Stimulated activated CD4-positive, alpha-beta T cell treated with anti-CD3 and anti-CD28 coated beads, Interleukin-12 subunit alpha, Interleukin-12 subunit beta, amount 100 ng/mL, for 24 hours (primary cell): ENCODE measurements at regions not wholly inside any gene's neighbourhood (a gene's known extent, or its start where the extent isn't known, plus 50 kb on each side); places are given as distances from the start of the nearest gene placed in this dataset.

ENCODE experiments used
- DNase-seq, 2 experiments: peaks; one replicate each; pipeline ENCODE4 v3.0.0-alpha.2; 2020; ENCODE audit warnings: low read depth in 2 of 2

DNA sequence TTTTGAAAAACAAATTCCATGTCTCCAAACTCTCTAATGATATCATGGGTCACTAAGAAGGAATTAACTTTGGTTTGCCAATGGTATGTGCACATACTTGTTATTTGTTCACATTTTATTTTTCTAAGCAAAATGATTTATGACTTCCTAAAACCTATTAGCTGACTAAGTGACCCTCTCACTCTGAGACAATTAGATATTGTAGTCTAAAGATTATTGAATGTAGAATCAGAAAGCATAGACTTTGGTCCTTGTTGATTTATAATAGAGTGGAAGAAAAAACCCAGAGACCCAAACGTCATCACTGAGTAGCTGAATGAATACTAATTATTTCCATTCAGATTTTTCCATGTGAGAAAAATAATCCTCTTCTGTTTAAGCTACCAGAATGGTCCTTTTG is 243.5 kb upstream of the ANO3 start:
- no peak for DNase-seq

DNA sequence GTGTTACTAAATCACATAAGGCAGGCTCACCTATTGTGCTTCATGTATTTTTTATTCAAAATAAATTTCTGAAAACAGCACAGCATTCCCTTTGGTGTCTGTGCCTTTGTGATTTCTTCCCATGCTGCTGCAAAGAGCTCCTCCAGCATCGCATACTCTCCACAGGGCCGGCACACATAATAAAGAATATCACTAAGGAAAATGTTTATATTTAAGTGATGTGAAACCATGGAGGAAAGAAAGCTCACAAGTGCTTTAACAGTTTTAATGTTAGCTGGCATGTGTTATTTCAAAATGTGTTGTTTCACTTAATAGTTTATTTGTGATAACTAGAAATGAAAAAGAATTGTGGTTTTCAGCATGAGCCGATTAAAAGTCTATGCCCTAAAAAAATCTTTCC is 241.3 kb upstream of the ANO3 start:
- DNase-seq: no peak

DNA sequence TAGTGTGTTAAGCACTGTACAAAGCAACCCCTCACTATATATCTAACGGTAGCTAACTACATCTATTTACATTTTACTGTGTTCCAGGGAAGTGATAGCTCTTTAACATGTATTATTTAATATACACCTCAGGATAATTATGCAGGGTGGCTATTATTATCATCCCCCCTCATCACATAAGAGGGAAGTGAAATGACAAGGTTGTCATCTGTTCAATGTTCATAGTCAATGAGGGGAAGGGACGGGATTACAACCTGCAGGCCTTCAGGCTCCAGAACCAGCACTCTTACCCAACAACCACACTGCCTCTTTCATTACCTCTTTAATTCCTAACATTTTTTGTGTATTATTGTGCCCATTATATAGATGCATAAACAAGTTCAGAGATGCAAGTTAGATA is 238.7 kb upstream of the ANO3 start:
- no peak for DNase-seq

DNA sequence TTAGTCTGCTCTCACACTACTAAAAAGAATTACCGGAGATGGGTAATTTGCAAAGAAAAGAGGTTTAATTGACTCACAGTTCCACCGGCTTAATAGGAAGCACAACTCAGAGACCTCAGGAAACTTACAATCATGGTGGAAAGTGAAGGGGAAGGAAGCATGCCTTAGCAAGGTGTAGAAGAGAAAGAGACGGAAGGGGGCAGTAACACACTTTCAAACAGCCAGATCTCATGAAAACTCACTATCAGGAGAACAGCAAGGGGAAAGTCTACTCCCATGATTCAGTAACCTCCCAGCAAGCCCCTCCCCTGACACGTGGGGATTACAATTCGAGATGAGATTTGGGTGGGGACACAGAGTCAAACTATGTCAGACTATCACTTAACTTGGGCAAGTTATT is 236.6 kb upstream of the ANO3 start:
- no peak for DNase-seq

DNA sequence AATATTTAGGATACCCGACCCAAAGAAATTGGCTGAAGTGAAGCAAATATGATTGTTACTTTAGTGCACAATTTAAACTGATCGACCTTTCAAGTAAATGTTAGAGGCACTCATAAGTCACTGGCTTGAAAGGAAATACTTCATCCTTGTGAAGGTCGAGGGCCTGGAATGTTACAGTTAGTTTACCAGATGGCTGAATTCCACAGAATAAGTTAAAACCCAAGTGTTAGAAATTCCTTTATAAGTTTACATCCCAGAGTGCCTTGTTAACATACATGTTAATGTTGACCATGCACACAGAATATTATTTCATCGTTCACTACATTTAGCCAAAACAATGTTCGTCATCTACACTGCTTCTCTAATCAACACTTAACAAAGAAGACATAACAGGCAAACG is 235.5 kb upstream of the ANO3 start:
- DNase-seq: no peak

DNA sequence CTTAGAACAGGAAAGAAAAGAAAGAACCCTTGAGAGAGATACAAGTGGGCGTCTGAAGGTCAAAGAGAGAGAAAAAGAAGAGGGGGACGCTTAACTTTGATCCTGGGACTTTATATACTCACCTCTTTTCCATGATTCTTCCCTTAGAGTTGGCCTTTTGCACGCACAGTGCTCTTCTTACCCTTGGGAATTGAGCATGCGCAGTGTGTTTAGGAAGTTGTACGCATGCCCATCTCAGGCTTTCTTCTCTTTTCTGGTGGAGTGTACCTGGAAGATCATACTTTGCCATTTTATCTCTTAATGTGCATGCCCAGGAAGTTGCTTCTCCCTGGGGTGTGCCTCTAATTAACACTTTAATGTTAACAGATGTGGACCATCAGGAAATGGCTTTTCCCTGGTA is 229.6 kb upstream of the ANO3 start:
- no peak for DNase-seq

DNA sequence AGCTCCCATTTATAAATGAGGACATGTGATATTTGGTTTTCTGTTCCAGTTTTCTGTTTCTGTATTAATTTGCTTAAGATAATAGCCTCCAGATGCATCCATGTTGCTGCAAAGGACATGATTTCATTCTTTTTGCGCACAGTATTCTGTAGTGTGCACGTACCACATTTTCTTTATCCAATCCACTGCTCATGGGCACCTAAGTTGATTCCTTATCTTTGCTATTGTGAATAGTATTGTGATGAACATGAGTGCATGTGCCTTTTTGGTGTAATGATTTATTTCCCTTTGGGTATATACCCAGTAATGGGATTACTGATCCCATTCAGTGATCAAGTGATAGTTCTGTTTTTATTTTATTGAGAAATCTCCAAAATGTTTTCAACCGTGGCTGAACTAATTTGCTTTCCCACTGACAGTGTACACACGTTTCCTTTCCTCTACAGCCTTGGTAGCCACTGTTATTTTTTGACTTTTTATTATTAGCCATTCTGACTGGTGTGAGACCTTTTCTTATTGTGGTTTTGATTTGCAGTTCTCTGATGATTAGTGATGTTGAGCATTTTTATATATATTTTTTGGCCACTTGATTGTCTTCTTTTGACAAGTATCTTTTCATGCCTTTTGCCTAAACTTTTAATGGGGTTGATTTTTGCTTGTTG is 226.0 kb upstream of the ANO3 start:
- DNase-seq: no peak

DNA sequence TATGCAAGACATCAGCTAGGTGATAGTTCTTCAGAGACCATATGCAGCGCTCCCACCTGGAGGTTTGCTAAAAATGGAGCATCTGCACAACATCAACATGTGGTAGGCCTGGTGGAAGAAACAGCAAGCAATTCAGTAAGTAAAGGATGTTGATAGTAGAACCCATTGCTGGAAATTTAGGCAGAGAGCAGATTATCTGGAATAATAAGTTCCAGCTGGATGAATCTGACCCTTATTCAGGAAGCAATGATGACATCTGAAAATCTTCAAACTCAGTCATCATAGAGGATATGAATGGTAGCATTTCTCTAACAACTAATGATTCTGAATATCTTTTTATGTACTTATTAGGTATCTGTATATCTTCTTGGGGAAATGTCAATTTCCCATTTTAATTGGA is 225.2 kb upstream of the ANO3 start:
- DNase-seq: no peak

DNA sequence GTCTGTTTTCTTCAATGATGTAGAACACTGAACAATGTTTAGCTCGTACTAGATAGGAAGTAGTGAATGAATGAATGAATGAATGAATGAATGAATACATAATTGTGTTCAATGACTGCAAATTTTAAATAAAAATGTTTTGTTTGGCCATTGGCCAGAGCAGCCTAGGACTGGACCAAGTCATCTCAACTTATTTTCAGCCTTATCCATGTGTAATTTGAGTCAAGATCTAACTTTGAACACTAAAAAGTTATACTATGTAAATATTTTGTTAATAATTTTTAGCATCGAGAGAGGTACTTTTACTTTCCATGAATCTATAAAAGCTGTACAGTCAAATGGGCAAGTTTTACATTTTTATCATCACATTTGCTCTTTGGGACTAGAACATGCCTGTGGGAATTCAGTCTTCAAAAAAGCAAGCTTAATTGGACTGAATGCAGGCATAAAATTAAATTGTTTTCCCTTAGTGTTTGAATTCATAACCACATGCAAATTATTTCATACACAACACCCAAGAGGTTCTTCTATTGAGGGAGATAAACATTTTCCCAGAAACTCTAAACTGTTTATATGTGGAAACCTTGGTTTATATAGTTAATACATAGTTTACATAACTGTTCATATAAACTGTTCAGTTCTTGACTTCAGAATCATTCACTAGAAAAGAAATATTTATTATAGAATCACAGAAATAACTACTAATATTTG is 222.1 kb upstream of the ANO3 start:
- DNase-seq: no peak

DNA sequence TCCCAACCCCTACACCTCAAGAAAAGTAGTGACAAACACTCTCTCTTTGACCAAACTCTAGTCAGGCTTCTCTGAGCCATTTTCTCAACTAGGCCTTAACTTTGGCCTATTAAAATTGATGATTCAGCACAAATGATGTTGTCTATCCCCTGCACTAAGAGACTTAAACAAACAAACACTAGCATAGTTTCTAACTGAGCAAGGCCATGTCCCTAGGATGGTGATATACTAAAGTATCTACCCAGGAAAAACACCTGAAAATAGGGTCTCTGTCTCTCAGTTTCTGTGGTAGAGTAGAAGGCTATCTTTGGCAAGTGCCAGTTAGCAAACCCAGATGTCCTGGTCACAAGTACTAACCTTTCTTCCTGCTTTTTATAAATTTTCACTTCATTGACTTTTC is 219.7 kb upstream of the ANO3 start:
- no peak for DNase-seq

DNA sequence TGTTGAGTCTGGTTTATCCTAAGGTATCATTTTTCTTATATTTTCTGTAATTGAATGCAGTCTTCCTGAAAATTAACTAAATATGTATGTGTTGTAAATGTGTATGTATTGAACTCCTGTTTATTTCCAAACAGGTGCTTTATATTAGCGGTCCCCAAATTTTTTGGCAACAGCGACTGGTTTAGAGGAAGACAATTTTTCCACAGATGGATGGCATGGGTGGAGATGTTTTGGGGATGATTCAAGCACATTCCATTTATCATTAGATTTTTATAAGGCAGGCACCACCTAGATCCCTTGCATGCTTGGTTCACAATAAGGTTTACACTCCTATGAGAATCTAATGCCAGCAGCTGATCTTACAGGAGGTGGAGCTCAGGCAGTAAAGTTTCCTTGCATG is 210.5 kb upstream of the ANO3 start:
- DNase-seq: no peak

DNA sequence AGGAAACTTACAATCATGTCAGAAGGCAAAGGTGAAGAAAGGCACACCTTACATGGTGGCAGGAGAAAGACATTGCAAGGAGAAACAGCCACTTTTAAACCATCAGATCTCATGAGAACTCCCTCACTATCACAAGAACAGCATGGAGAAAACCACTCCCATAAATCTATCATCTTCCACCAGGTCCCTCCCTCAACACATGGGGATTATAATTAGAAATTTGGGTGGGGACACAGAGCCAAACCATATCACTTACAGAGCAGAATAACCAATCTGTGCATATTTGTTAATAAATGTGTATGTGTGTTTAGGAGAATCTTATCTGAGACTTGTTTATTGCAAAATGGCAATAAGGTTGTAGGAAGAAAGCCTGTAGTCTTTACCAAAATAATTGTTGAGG is 205.2 kb upstream of the ANO3 start:
- DNase-seq: no peak

DNA sequence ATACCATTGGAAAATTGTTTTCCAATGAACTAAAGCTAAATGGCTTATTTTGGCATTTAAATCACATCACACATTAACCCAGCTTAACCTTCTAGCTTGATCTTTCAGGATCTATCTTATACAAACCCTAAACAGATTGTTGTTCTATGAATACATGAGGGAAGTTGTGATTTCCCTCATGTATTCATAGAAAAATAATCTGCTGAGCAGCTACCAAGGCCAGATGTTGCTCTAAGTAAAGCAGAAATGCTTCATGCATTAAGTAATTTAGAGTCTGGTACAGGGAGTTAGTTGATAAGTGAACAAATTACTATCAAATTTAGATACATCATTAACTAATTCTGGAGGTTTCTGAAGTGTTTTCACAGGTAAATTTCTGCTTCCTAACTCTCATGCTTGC is 204.6 kb upstream of the ANO3 start:
- no peak for DNase-seq

DNA sequence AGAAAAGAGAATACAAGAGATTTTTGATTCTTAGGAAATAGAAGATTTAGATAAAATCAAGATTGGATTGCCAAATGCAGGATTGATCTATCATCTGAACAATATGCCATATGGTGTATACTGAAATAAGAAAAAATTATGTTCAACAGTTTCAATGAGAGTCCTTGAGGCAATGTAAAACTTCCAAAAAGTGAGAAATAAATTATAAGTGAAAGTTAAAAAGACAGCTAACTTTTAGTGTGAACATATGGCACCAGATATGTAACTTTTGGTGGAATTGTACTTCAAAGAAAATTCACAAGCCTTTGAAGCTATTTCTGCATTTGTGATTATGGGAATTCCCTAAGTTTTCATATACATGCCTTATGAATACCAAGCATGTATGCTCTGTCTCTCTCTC is 200.5 kb upstream of the ANO3 start:
- no peak for DNase-seq

DNA sequence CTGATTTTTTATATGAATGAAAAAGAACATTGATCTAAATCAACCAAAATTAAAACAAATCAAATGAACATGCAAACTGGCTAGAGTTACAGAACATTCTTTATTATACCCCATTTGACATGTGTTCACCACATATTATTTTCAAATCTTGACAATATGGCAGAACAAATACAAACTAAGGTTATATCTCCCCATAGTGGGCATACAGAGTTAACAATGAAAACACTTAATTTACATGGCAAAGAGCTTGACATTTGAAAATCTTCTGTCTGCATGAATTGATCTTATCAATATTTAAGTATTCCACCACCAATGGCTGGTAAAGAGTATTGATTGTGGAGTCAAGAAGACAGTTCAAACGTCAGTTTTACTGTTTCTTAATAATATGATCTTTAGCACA is 197.9 kb upstream of the ANO3 start:
- no peak for DNase-seq

DNA sequence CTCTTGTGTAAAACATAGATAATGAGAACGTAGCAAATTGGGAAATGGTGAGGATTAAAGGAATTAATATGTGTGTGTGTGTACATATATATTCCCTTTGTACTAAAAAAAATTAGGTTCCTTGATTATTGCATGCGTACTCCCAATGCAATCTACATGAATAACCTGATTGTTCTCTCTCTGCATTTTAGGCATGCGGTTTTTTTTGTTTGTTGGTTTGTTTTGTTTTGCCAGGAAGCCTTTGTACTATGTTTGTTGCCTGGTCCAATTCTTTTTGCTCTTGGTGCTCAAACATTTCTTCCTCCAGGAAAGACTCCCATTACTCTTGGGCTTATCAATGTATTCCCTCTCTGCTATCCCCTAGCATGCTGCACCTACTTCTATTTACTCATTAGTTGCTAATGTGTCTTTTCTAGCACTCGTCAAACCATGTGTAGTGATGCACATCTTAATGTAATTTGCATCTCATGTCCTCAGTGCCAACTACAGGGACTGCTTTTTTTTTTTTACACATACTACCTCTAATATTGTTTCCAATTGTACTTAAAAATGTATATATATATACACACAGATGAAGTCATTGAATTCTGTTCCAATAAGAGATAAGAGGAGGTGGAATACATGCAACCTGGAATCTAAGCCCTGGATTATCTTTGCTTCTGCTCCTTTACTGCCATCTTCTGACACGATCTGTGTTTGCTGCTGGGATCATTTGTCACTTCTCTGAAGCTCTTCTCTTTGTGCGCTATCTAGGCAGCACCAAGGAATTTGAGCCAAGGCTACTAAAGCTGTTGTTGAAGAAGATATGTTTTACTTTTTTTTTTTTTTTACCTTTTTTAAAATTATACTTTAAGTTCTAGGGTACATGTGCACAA is 197.2 kb upstream of the ANO3 start:
- no peak for DNase-seq

DNA sequence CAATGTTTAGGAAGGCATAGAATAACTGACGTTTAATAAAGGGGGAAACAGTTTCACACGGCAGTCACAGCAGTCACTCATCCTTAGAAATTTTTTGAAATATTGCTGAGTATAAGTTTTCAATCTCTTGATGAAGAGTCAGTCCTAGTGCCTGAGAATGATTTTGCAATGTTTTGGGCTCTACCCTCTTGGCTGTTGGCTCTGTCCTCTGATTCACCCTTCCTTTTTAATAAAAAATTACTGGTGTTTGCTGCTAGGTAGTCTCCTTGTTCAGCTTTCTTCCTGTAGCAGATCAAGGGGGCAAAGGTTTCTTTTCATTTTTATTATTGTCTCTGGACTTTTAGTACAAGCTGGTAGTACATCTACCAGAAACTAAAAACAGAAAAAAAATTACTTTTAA is 194.3 kb upstream of the ANO3 start:
- DNase-seq: no peak

DNA sequence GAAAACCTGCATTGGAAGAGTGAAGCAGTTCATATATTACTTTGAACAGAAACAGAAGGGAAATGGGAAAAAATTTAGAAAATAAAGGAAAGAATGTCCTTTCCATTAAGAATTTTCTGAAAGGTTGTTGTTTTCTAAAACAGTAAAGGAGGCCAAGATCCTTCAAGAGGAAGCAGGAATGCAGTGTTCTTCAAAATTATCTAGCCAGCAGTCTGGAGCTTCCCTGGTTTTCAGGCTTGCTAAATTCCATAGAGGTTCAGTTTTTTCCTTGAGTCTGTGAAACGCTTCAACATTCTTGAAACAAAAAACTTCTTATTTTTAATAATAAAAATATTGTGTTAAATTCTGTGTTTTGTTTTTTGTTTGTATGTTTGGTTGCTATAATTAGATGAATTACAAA is 189.0 kb upstream of the ANO3 start:
- no peak for DNase-seq

DNA sequence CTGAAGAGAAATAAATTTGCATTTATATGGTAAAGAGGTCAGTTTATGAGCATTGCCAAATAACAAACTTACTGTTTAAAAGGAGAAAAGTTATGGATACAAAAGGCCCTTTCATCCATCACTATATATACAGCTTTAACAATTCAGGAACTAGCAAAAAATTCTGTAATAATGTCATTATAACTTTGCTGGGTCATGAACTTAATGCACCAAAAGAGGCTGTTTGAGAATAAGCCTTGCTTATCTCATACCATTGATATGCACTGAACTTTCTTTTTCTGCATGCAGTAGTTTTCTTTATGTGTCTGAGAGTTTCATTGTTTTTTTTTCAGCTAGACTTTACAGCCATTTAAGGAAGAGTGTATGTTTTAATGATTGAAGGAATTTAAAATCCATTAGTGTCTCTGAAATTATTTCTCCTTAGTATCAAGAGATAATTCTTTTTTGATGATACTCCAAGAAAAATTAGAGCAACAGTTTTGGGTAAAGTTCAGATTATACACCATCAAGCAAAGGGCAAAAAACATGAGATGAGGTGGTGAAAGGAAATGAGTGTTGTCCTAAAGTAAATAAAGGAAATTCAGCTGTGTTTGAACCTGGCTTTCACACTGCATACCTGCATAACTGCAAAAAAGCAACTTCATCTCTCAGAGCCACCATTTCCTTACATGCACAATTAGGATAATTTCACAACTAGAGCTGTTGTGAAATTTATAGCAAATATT is 188.2 kb upstream of the ANO3 start:
- no peak for DNase-seq

DNA sequence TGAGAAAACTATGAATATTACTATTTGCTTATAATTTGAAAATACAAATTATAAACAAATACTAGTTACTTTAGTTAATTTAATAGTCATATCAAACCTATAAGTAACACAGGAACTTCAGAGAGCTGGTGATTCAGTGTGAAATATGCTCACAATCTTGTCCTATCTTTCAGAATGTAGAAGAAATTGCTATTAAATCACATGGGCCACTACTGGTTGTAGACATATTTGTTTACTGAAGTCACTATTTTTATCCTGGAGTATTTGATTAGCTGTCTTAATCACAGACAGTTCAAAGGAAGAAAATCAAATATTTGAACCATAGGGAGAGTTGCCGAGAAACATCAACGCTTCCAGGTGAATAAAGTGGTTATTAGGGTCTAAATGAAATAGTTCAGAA is 187.6 kb upstream of the ANO3 start:
- no peak for DNase-seq

DNA sequence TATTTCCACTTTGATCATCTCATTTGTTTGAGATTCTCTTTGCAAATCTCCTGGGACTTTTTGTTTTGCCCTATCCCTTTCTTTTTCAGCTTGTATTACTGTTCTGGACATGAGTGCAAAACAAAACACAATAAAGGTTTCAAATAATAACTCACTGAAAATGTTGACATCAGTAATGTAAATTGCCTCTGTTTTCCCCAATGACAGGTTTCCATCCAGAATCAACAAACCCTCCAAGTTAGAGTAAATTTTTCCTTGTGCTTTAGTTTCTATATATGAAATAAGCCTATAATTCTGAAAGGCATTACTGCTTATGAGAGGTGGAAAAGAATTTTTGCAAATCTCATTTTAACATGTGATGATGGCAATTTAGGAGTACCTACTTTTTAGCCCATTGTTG is 187.0 kb upstream of the ANO3 start:
- DNase-seq: no peak

DNA sequence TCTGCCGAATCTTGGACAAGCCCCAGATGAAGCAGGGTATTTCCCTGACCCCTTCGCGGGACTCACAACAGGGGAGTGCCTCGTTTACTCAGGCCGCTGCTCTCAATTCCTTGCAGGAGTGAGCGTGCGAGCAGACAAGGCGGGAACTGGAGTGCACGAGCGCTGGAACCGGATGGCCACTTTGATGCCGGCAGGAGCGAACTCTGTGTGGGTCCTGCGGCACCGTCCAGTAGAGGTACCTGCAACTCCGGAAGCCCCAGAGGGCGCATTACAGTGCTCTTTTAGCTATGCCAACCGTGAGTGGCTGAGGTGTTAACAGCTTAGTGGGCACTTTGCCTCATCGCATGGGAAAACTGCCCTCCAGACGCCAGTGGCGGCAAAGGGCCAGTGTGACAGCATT is 182.3 kb upstream of the ANO3 start:
- no peak for DNase-seq
